A549 (cell line): ENCODE measurements at regions not wholly inside any gene's neighbourhood (a gene's known extent, or its start where the extent isn't known, plus 50 kb on each side); places are given as distances from the start of the nearest gene placed in this dataset.

ENCODE experiments used
- ATAC-seq, 2 experiments: fragments of 200-7000 bp in 1 of 2; fragments of >200 bp in 1 of 2; cut with Nextera tagmentation in 1 of 2; cut with Tn5 transposase in 1 of 2; 3 replicates each; pipeline versions ENCODE4 v1.8.0 to v1.9.1; 2018 to 2020; ENCODE audit warnings: mild to moderate bottlenecking in 1 of 2, moderate library complexity in 1 of 2
- CTCF ChIA-PET: fragments of 300-600 bp; sonication (Branson Sonifier 250); formaldehyde crosslinking; extraction: SDS; loops from one replicate; lab custom pipeline; 2021; ENCODE audit warnings: antibody characterized with exemption, inconsistent platforms; lab: Yijun Ruan, JAX
- POLR2A ChIA-PET: fragments of 350-600 bp; formaldehyde crosslinking; extraction: SDS; loops from one replicate; lab custom pipeline; 2021; ENCODE audit warnings: antibody characterized with exemption, inconsistent platforms; lab: Yijun Ruan, JAX
- DNase-seq, 2 experiments: peaks; one replicate each; pipeline versions ENCODE4 v3.0.0 to v3.0.0-alpha.2; 2011 to 2016; ENCODE audit warnings: low read depth in 1 of 2, low spot score in 1 of 2
- FAIRE-seq: peaks from 2 replicates; lab custom pipeline; 2011; peaks lifted over from hg19 to GRCh38; lab: Jason Lieb, UNC
- H3K27ac ChIP-seq, 2 experiments: fragments of >200 bp; sonication (Bioruptor Twin); formaldehyde crosslinking; 3 replicates each; pipeline ENCODE4 v1.5.1; 2016 to 2017
- H3K4me1 ChIP-seq: fragments of >200 bp; sonication (Bioruptor Twin); formaldehyde crosslinking; 3 replicates; pipeline ENCODE4 v1.6.1; 2016
- H3K4me2 ChIP-seq: fragments of >200 bp; sonication (Bioruptor Twin); formaldehyde crosslinking; 3 replicates; pipeline ENCODE4 v1.6.1; 2016
- H3K4me3 ChIP-seq: fragments of >200 bp; sonication (Bioruptor Twin); formaldehyde crosslinking; 3 replicates; pipeline ENCODE4 v1.5.1; 2016
- H3K9me3 ChIP-seq: fragments of >200 bp; sonication (Bioruptor Twin); formaldehyde crosslinking; 3 replicates; pipeline ENCODE4 v1.6.1; 2016
- CBX2 ChIP-seq: fragments of 200-600 bp; sonication (generic); IDR thresholded peaks from 2 replicates; pipeline ENCODE4 v1.6.1; 2016; ENCODE audit warnings: low read depth, mild to moderate bottlenecking, borderline replicate concordance
- EHMT2 ChIP-seq: fragments of 200-600 bp; sonication (generic); IDR thresholded peaks from 2 replicates; pipeline ENCODE4 v1.6.1; 2016; ENCODE audit warnings: antibody characterized with exemption, low read depth, mild to moderate bottlenecking, moderate library complexity
- FOSL2 ChIP-seq, 2 experiments: fragments of 450-650 bp in 1 of 2; fragments of >200 bp in 1 of 2; sonication (Bioruptor Twin) in 1 of 2; formaldehyde crosslinking; IDR thresholded peaks; 2 replicates each; pipeline versions ENCODE4 v1.5.0 to v1.6.1; 2016 to 2020; ENCODE audit warnings: mild to moderate bottlenecking in 1 of 2, moderate library complexity in 1 of 2
- HOXB13 ChIP-seq: fragments of 250-450 bp; sonication (Bioruptor Pico); IDR thresholded peaks from 2 replicates; pipeline ENCODE4 v1.5.0; 2020; ENCODE audit warnings: low read depth, mild to moderate bottlenecking, moderate library complexity
- KDM1A ChIP-seq: fragments of 200-600 bp; sonication (generic); IDR thresholded peaks from 2 replicates; pipeline ENCODE4 v1.6.1; 2016; ENCODE audit warnings: low read depth, mild to moderate bottlenecking
- KDM5A ChIP-seq: fragments of 200-600 bp; sonication (generic); IDR thresholded peaks from 2 replicates; pipeline ENCODE4 v1.6.1; 2016; ENCODE audit warnings: antibody characterized with exemption, mild to moderate bottlenecking
- MAFK ChIP-seq: fragments of 450-650 bp; IDR thresholded peaks from 2 replicates; pipeline ENCODE4 v1.6.1; 2014; ENCODE audit not compliant: partially characterized antibody
- NFE2L2 ChIP-seq: fragments of 150-350 bp; conservative IDR thresholded peaks from 2 replicates; pipeline ENCODE4 v1.6.1; 2014; ENCODE audit warnings: low read length
- NPAS2 ChIP-seq: fragments of 250-450 bp; sonication (Bioruptor Pico); IDR thresholded peaks from 2 replicates; pipeline ENCODE4 v1.8.0; 2022; ENCODE audit warnings: mild to moderate bottlenecking, moderate library complexity, borderline replicate concordance
- PHF8 ChIP-seq: fragments of 200-600 bp; sonication (generic); IDR thresholded peaks from 2 replicates; pipeline ENCODE4 v1.6.1; 2016; ENCODE audit warnings: low read depth, mild to moderate bottlenecking, antibody characterized with exemption, moderate library complexity, borderline replicate concordance
- POLR2AphosphoS2 ChIP-seq: conservative IDR thresholded peaks from 2 replicates; pipeline ENCODE4 v1.6.1; 2012; ENCODE audit warnings: low read length, improper control_type of control experiment, inconsistent platforms
- RFX5 ChIP-seq: fragments of 450-650 bp; IDR thresholded peaks from 2 replicates; pipeline ENCODE4 v1.7.1; 2014; ENCODE audit warnings: antibody characterized with exemption, mild to moderate bottlenecking, moderate library complexity
- RNF2 ChIP-seq: fragments of 200-600 bp; sonication (generic); IDR thresholded peaks from 2 replicates; pipeline ENCODE4 v1.6.1; 2016; ENCODE audit warnings: low read depth, mild to moderate bottlenecking, antibody characterized with exemption, moderate library complexity, borderline replicate concordance
- TFCP2L1 ChIP-seq: fragments of 250-450 bp; sonication (Bioruptor Pico); IDR thresholded peaks from 2 replicates; pipeline ENCODE4 v1.5.0; 2021; ENCODE audit warnings: mild to moderate bottlenecking
- TP53 ChIP-seq: fragments of 250-450 bp; sonication (Bioruptor Pico); IDR thresholded peaks from 2 replicates; pipeline ENCODE4 v1.5.0; 2021; ENCODE audit warnings: mild to moderate bottlenecking, moderate library complexity
- USF2 ChIP-seq: fragments of 450-650 bp; IDR thresholded peaks from 2 replicates; pipeline ENCODE4 v1.6.1; 2014; ENCODE audit warnings: antibody characterized with exemption
- ZC3H11A ChIP-seq: fragments of 450-650 bp; IDR thresholded peaks from 2 replicates; pipeline ENCODE4 v1.6.1; 2014; ENCODE audit warnings: antibody characterized with exemption, mild to moderate bottlenecking
- ZSCAN20 ChIP-seq: fragments of 250-450 bp; sonication (Bioruptor Pico); IDR thresholded peaks from 2 replicates; pipeline ENCODE4 v1.8.0; 2022; ENCODE audit warnings: mild to moderate bottlenecking, moderate library complexity
- WGBS: methylation state at CpG from one replicate; pipeline ENCODE4 v1.1.6; 2017; ENCODE audit errors: missing lambda C conversion rate; 5-methylcytosine and 5-hydroxymethylcytosine counted together
- TF ChIP-seq, protein P1 (sequence below): IDR thresholded peaks from 2 replicates; pipeline ENCODE4 v1.6.1; 2012; ENCODE audit warnings: low read depth, borderline replicate concordance
- TF ChIP-seq, protein P2 (sequence below): fragments of >200 bp; sonication (Bioruptor Twin); formaldehyde crosslinking; IDR thresholded peaks from 3 replicates; pipeline ENCODE4 v1.6.1; 2016
- TF ChIP-seq, protein P3 (sequence below): fragments of 200-600 bp; sonication (generic); IDR thresholded peaks from 2 replicates; pipeline ENCODE4 v1.6.1; 2016; ENCODE audit warnings: antibody characterized with exemption, mild to moderate bottlenecking, moderate library complexity

GRCh38 chr4:181258569-181258968 is 984.6 kb upstream of the TENM3 start:
- FAIRE-seq (no peak), ATAC-seq (no peak), DNase-seq (no peak)
- TF ChIP-seq, protein P1, sequence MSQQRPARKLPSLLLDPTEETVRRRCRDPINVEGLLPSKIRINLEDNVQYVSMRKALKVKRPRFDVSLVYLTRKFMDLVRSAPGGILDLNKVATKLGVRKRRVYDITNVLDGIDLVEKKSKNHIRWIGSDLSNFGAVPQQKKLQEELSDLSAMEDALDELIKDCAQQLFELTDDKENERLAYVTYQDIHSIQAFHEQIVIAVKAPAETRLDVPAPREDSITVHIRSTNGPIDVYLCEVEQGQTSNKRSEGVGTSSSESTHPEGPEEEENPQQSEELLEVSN = no peak
- no peak for TF ChIP-seq USF2
- TF ChIP-seq RNF2 = no peak
- TF ChIP-seq RFX5 = no peak
- TF ChIP-seq NPAS2 (CRISPR knock-in tag) = no peak
- TF ChIP-seq HOXB13 (CRISPR knock-in tag) = no peak
- no peak for TF ChIP-seq KDM1A
- no peak for TF ChIP-seq PHF8
- no peak for TF ChIP-seq NFE2L2
- no peak for TF ChIP-seq CBX2
- no peak for TF ChIP-seq ZSCAN20
- TF ChIP-seq MAFK = no peak
- TF ChIP-seq, protein P2, sequence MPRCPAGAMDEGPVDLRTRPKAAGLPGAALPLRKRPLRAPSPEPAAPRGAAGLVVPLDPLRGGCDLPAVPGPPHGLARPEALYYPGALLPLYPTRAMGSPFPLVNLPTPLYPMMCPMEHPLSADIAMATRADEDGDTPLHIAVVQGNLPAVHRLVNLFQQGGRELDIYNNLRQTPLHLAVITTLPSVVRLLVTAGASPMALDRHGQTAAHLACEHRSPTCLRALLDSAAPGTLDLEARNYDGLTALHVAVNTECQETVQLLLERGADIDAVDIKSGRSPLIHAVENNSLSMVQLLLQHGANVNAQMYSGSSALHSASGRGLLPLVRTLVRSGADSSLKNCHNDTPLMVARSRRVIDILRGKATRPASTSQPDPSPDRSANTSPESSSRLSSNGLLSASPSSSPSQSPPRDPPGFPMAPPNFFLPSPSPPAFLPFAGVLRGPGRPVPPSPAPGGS = no peak
- TF ChIP-seq ZC3H11A = no peak
- TF ChIP-seq EHMT2 = no peak
- TF ChIP-seq KDM5A = no peak
- no peak for TF ChIP-seq FOSL2 (IDR thresholded peaks at IDR 0.05)
- no peak for TF ChIP-seq FOSL2 (CRISPR knock-in tag; IDR thresholded peaks at IDR 0.05)
- H3K9me3 ChIP-seq = no peaks in the 10 kb centered on the region
- WGBS = 0% methylated on average over 2 of the region's 2 CpGs
- H3K4me3 ChIP-seq = no peak overlapping the region
- CTCF ChIA-PET = no interaction called here
- POLR2A ChIA-PET = no interaction called here
- no peak overlapping the region for H3K27ac ChIP-seq
- H3K4me2 ChIP-seq = no peak overlapping the region
- H3K4me1 ChIP-seq = no peaks in the 10 kb centered on the region

DNA sequence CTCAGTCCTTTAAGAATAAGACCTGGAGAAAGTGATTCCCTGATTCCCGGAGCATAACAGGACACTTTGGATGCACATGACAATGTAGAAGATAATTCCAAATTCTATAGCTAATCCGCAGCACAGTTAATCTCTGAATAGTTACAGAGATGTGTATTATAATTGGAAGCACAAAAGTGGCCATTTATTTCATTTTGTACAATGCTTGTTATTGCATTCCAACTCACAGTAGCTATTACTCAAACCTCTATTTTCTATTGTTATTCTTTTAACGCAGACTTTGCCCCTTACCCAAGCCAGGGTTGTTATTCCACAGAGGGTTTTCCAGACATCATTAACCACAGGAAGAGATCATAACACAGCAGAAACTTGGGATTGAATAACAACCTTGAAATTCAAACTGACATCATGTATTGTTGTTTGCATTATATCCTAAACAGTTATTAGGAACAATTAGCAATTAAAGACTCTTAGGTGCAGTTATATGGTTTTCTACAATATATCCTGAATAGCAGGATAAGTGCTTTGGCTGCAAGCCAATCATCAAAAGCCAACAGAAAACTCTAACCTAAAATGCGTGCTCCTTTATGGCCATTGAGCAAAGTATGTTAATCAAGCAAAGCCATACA is 984.0 kb upstream of the TENM3 start:
- no peak for ATAC-seq
- no peak overlapping the region for H3K4me2 ChIP-seq
- FAIRE-seq = no peak
- CTCF ChIA-PET = no interaction called here
- POLR2A ChIA-PET = no interaction called here
- no peaks in the 10 kb centered on the region for H3K9me3 ChIP-seq
- TF ChIP-seq RNF2 = no peak
- TF ChIP-seq PHF8 = no peak
- TF ChIP-seq FOSL2 (IDR thresholded peaks at IDR 0.05) = no peak
- TF ChIP-seq FOSL2 (CRISPR knock-in tag; IDR thresholded peaks at IDR 0.05) = no peak
- TF ChIP-seq TFCP2L1 (CRISPR knock-in tag) = no peak
- TF ChIP-seq POLR2AphosphoS2 = no peak
- no peak for TF ChIP-seq TP53 (CRISPR knock-in tag)
- TF ChIP-seq, all 56 proteins: peak for 0
- Histone ChIP-seq H3K4me3 (no peak overlapping the region), H3K4me1 (no peaks in the 10 kb centered on the region), H3K27ac (no peak overlapping the region)
- WGBS = under 1% methylated on average over 4 of the region's 4 CpGs
- DNase-seq = no peak

- Histone ChIP-seq H3K4me2 (no peak overlapping the region), H3K4me1 (no peaks in the 10 kb centered on the region), H3K27ac (no peak overlapping the region), H3K9me3 (no peaks in the 10 kb centered on the region), H3K4me3 (no peak overlapping the region)
- POLR2A ChIA-PET = no interaction called here
- DNase-seq = no peak
- TF ChIP-seq, protein P2 = no peak
- TF ChIP-seq, protein P3, sequence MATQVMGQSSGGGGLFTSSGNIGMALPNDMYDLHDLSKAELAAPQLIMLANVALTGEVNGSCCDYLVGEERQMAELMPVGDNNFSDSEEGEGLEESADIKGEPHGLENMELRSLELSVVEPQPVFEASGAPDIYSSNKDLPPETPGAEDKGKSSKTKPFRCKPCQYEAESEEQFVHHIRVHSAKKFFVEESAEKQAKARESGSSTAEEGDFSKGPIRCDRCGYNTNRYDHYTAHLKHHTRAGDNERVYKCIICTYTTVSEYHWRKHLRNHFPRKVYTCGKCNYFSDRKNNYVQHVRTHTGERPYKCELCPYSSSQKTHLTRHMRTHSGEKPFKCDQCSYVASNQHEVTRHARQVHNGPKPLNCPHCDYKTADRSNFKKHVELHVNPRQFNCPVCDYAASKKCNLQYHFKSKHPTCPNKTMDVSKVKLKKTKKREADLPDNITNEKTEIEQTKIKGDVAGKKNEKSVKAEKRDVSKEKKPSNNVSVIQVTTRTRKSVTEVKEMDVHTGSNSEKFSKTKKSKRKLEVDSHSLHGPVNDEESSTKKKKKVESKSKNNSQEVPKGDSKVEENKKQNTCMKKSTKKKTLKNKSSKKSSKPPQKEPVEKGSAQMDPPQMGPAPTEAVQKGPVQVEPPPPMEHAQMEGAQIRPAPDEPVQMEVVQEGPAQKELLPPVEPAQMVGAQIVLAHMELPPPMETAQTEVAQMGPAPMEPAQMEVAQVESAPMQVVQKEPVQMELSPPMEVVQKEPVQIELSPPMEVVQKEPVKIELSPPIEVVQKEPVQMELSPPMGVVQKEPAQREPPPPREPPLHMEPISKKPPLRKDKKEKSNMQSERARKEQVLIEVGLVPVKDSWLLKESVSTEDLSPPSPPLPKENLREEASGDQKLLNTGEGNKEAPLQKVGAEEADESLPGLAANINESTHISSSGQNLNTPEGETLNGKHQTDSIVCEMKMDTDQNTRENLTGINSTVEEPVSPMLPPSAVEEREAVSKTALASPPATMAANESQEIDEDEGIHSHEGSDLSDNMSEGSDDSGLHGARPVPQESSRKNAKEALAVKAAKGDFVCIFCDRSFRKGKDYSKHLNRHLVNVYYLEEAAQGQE = no peak
- no peak for ATAC-seq
- FAIRE-seq = no peak
- CTCF ChIA-PET = interaction anchor here (1.8 kb wide), 1 partner anchor 267 kb away, joined by 7 read pairs; no protein-coding TSS in a partner anchor
- WGBS = 5% methylated on average over 5 of the region's 5 CpGs
Observed at GRCh38 chr4:181261279-181261678, 981.9 kb upstream of the TENM3 start.
